CD8-positive, alpha-beta memory T cell (primary cell): ENCODE measurements at regions not wholly inside any gene's neighbourhood (a gene's known extent, or its start where the extent isn't known, plus 50 kb on each side); places are given as distances from the start of the nearest gene placed in this dataset.

Source experiments
- CTCF ChIA-PET: fragments of 350-600 bp; sonication (Branson Sonifier 250); formaldehyde crosslinking; loops from one replicate; lab custom pipeline; 2021; ENCODE audit warnings: antibody characterized with exemption; lab: Charles Lee
- POLR2A ChIA-PET: fragments of 350-600 bp; sonication (Branson Sonifier 250); formaldehyde crosslinking; loops from one replicate; lab custom pipeline; 2021; ENCODE audit warnings: antibody characterized with exemption; lab: Charles Lee
- DNase-seq, 5 donors: peaks; one replicate each; pipeline versions ENCODE4 v3.0.0 to v3.0.0-alpha.2; 2020 to 2022; ENCODE audit warnings: mixed read lengths in 1 of 5
- H3K27ac ChIP-seq: one replicate; pipeline ENCODE4 v1.7.0; 2013; ENCODE audit warnings: low read depth, mild to moderate bottlenecking, low read length, moderate library complexity
- H3K27me3 ChIP-seq: 2 replicates; pipeline ENCODE4 v1.7.0; 2013; ENCODE audit warnings: low read length, mild to moderate bottlenecking; ENCODE audit not compliant: insufficient read depth, poor library complexity, severe bottlenecking
- H3K36me3 ChIP-seq: 2 replicates; pipeline ENCODE4 v1.7.0; 2013; ENCODE audit warnings: mild to moderate bottlenecking, low read length, moderate library complexity; ENCODE audit not compliant: insufficient read depth
- H3K4me1 ChIP-seq: 2 replicates; pipeline ENCODE4 v1.7.0; 2013; ENCODE audit warnings: mild to moderate bottlenecking, low read length, moderate library complexity; ENCODE audit not compliant: insufficient read depth
- H3K4me3 ChIP-seq: 2 replicates; pipeline ENCODE4 v1.7.0; 2013; ENCODE audit warnings: mild to moderate bottlenecking, low read length
- H3K9me3 ChIP-seq: 2 replicates; pipeline ENCODE4 v1.7.0; 2013; ENCODE audit warnings: mild to moderate bottlenecking, low read length
- H3K27ac Mint-ChIP-seq, 8 donors: one replicate each; pipeline ENCODE4 v1.8.0; 2020 to 2021; ENCODE audit warnings: mixed read lengths in 8 of 8, mild to moderate bottlenecking in 6 of 8, inconsistent platforms in 3 of 8, moderate library complexity in 3 of 8
- H3K27me3 Mint-ChIP-seq, 2 donors: one replicate each; pipeline ENCODE4 v1.8.0; 2020 to 2021; ENCODE audit warnings: mixed read lengths in 2 of 2, mild to moderate bottlenecking in 1 of 2, moderate library complexity in 1 of 2
- H3K36me3 Mint-ChIP-seq, 3 donors: one replicate each; pipeline ENCODE4 v1.8.0; 2020 to 2021; ENCODE audit warnings: mixed read lengths in 3 of 3, inconsistent platforms in 1 of 3, mild to moderate bottlenecking in 1 of 3
- H3K4me1 Mint-ChIP-seq, 3 donors: one replicate each; pipeline ENCODE4 v1.8.0; 2020 to 2021; ENCODE audit warnings: mixed read lengths in 3 of 3, inconsistent platforms in 1 of 3, mild to moderate bottlenecking in 1 of 3
- H3K4me3 Mint-ChIP-seq, 7 donors: one replicate each; pipeline ENCODE4 v1.8.0; 2020 to 2021; ENCODE audit warnings: mixed read lengths in 7 of 7, mild to moderate bottlenecking in 6 of 7, moderate library complexity in 4 of 7, inconsistent platforms in 2 of 7
- H3K9me3 Mint-ChIP-seq, 5 donors: one replicate each; pipeline ENCODE4 v1.8.0; 2020 to 2022; ENCODE audit warnings: mixed read lengths in 5 of 5, mild to moderate bottlenecking in 3 of 5, moderate library complexity in 2 of 5, inconsistent platforms in 1 of 5

- Histone ChIP-seq H3K9me3 (no peaks in the 10 kb centered on the region), H3K4me3 (no peak overlapping the region), H3K27me3 (no peaks in the 10 kb centered on the region), H3K36me3 (no peaks in the 10 kb centered on the region), H3K27ac (no peak overlapping the region), H3K4me1 (no peaks in the 10 kb centered on the region)
- H3K4me3 Mint-ChIP-seq: no peak overlapping the region
- no peaks in the 10 kb centered on the region for H3K4me1 Mint-ChIP-seq
- H3K27me3 Mint-ChIP-seq: peaks cover 0 to 5% of the 10 kb centered on the region in 2 donors
- H3K27ac Mint-ChIP-seq: no peak overlapping the region
- ChIA-PET CTCF (no interaction called here), POLR2A (no interaction called here)
- H3K9me3 Mint-ChIP-seq: peaks cover 0 to 8% (median 4%) of the 10 kb centered on the region in 5 donors
- H3K36me3 Mint-ChIP-seq: no peaks in the 10 kb centered on the region
- no peak for DNase-seq
Measured at GRCh38 chr10:44242826-44243225, 142.1 kb downstream of the CXCL12 start.

DNA sequence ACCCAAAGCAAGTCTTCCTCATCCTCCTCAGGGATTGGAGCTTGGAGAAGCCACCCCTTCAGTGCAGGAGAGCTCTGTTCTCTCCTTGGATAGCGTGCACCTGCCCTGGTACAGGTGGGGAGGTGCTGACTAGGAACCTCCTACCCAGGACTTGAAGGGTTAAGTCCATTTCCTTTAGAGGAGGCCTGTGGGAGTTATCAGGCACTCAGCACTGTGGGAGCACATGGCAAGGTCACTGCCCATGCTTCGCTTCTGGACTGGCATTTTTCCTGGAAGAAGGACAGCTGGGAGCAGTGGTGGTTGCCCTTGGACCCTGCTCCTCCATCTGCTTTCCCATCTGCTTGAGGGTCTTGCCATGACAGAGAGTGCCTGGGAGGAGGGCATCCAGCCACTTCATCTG lies 142.8 kb downstream of the CXCL12 start:
- DNase-seq: no peak
- no peak overlapping the region for H3K27ac Mint-ChIP-seq
- Histone ChIP-seq H3K27ac (no peak overlapping the region), H3K36me3 (no peaks in the 10 kb centered on the region), H3K27me3 (no peaks in the 10 kb centered on the region), H3K9me3 (no peaks in the 10 kb centered on the region), H3K4me3 (no peak overlapping the region), H3K4me1 (no peaks in the 10 kb centered on the region)
- POLR2A ChIA-PET: no interaction called here
- no peaks in the 10 kb centered on the region for H3K36me3 Mint-ChIP-seq
- H3K27me3 Mint-ChIP-seq: peaks cover 1 to 7% of the 10 kb centered on the region in 2 donors
- CTCF ChIA-PET: no interaction called here
- H3K9me3 Mint-ChIP-seq: peaks cover 0 to 8% (median 4%) of the 10 kb centered on the region in 5 donors
- no peaks in the 10 kb centered on the region for H3K4me1 Mint-ChIP-seq
- no peak overlapping the region for H3K4me3 Mint-ChIP-seq

DNA sequence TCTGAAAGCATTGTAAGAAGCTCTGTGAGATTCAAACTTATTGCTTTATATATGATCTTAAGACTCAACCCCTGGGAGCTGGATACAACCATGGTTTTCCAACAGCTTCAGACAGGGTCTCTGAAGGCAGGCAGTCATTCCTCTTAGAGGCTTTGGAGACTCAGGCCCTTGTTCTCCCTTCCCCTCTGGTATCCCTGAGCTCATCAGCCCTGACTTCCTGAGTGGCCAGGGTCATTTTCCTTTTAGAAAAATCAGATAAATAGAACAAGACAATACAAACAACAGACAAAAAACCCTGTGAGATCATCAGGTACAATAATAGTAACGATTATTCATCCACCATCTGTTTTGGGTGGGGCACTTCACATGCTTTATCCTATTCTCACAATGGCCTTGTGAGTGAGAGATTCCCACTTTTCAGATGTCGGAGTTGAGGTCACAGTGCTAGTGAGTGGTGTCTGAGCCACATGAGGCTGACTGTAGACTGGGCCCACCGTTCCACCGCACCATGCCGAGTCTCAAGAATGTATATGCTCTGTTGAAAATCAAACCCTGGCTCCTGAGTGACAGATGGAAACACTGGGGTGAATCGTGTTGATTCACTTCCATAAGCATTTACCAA lies 144.2 kb downstream of the CXCL12 start:
- no peaks in the 10 kb centered on the region for H3K4me1 ChIP-seq
- DNase-seq: no peak
- H3K36me3 ChIP-seq: no peaks in the 10 kb centered on the region
- no peaks in the 10 kb centered on the region for H3K4me1 Mint-ChIP-seq
- H3K4me3 Mint-ChIP-seq: no peak overlapping the region
- H3K36me3 Mint-ChIP-seq: no peaks in the 10 kb centered on the region
- H3K27me3 Mint-ChIP-seq: peaks cover 1 to 10% of the 10 kb centered on the region in 2 donors
- no peaks in the 10 kb centered on the region for H3K9me3 ChIP-seq
- no peaks in the 10 kb centered on the region for H3K27me3 ChIP-seq
- H3K4me3 ChIP-seq: no peak overlapping the region
- ChIA-PET CTCF (no interaction called here), POLR2A (no interaction called here)
- H3K27ac Mint-ChIP-seq: no peak overlapping the region
- H3K27ac ChIP-seq: no peak overlapping the region
- peaks cover 0 to 4% (median 3%) of the 10 kb centered on the region in 5 donors for H3K9me3 Mint-ChIP-seq

DNA sequence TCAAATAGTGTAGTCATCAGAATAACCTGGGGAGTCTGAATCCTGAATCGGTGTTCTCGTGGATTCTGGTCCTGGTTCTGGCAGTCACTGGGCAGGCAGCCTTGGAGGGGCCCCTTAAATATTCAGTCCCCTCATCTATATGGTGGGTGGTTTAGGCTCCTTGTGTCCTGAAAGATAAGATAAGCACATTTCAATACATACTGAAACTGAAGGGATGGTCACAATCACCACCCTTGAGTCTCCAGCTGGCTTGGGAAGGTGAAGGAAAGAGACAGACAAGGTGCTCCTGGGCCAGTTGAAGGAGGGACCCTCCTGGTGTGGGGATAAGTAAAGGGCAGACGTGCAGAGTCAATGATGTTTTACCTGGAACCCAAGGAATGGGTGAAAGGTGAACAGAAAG lies 146.7 kb downstream of the CXCL12 start:
- Mint-ChIP-seq H3K36me3 (no peaks in the 10 kb centered on the region), H3K4me3 (no peak overlapping the region)
- CTCF ChIA-PET: no interaction called here

DNA sequence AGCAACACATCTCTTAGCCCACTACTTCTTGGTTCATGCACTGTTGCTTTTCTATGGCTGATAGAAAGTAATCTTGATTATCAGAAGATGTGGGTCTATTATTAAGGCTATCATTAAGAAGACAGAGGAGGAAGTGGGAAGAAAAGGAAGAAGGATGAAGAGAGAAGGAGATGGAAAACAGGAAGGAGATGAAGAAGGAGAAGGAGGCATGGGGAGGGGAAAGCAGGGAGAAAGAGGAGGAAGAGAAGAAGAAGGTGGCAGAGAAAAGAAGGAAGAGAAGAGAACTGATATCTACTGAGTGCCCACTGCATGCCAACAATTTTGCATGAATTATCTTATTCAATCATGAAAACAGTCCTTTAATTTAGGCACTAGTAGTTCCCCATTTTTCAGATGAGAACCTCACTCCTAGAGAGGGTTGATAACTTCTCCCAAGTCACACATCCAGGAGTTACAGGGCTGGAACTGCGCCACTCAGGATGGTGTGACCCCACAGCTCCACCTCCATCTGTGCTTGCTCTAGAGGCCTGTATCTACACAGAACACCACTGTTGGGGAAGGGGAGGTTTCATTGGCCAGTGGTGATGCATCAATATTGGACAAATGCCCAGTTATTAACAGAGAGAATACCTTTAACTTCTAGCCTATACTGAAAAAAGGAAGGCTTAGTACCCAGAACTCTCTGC lies 147.4 kb downstream of the CXCL12 start:
- Histone ChIP-seq H3K36me3 (no peaks in the 10 kb centered on the region), H3K27me3 (no peaks in the 10 kb centered on the region), H3K4me3 (no peak overlapping the region), H3K27ac (no peak overlapping the region), H3K9me3 (no peaks in the 10 kb centered on the region), H3K4me1 (no peaks in the 10 kb centered on the region)
- Mint-ChIP-seq H3K9me3 (peaks cover 0 to 3% (median 0%) of the 10 kb centered on the region in 5 donors), H3K27ac (no peak overlapping the region), H3K27me3 (peaks cover 5 to 10% of the 10 kb centered on the region in 2 donors), H3K4me3 (no peak overlapping the region), H3K36me3 (no peaks in the 10 kb centered on the region), H3K4me1 (no peaks in the 10 kb centered on the region)
- ChIA-PET POLR2A (no interaction called here), CTCF (no interaction called here)
- DNase-seq: no peak

More for the DNA sequence above, 146.7 kb downstream of the CXCL12 start:
- POLR2A ChIA-PET: no interaction called here
- Mint-ChIP-seq H3K4me1 (no peaks in the 10 kb centered on the region), H3K27me3 (peaks cover 5 to 10% of the 10 kb centered on the region in 2 donors), H3K27ac (no peak overlapping the region), H3K9me3 (peaks cover 0 to 4% (median 3%) of the 10 kb centered on the region in 5 donors)
- Histone ChIP-seq H3K27me3 (no peaks in the 10 kb centered on the region), H3K36me3 (no peaks in the 10 kb centered on the region), H3K27ac (no peak overlapping the region), H3K4me1 (no peaks in the 10 kb centered on the region), H3K4me3 (no peak overlapping the region), H3K9me3 (no peaks in the 10 kb centered on the region)
- DNase-seq: no peak

DNA sequence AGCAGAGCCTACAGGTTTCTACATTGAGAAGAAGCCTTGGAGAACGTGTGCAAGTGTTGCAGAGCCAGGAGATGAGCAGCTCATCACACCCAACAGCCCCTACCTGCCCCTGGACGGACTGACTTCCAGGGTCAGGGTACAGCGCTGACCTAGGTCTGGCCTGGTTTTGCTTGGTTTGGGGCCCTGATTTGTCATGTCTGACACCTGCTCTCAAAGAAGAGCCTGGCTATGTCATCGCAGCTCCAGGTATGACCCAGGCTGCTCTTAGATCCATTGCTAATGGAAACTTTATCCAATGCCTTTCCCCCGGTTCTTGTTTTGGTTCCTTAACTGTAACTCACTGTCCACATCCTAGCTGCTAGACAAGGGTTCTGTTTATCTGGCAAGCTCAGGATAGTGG lies 149.5 kb downstream of the CXCL12 start:
- POLR2A ChIA-PET: no interaction called here
- Histone ChIP-seq H3K4me1 (no peaks in the 10 kb centered on the region), H3K9me3 (no peaks in the 10 kb centered on the region), H3K27me3 (no peaks in the 10 kb centered on the region), H3K4me3 (no peak overlapping the region), H3K36me3 (no peaks in the 10 kb centered on the region), H3K27ac (no peak overlapping the region)
- Mint-ChIP-seq H3K36me3 (no peaks in the 10 kb centered on the region), H3K4me1 (no peaks in the 10 kb centered on the region), H3K9me3 (peaks cover 0 to 3% (median 2%) of the 10 kb centered on the region in 5 donors), H3K27me3 (peaks cover 6 to 10% of the 10 kb centered on the region in 2 donors), H3K27ac (no peak overlapping the region), H3K4me3 (no peak overlapping the region)
- no peak for DNase-seq
- CTCF ChIA-PET: no interaction called here

GRCh38 chr10:44234483-44234875 lies 150.4 kb downstream of the CXCL12 start:
- ChIA-PET POLR2A (no interaction called here), CTCF (no interaction called here)
- peaks cover 6 to 7% of the 10 kb centered on the region in 2 donors for H3K27me3 Mint-ChIP-seq
- peaks cover 0 to 3% (median 2%) of the 10 kb centered on the region in 5 donors for H3K9me3 Mint-ChIP-seq
- H3K4me3 ChIP-seq: no peak overlapping the region
- H3K27ac ChIP-seq: no peak overlapping the region
- no peaks in the 10 kb centered on the region for H3K9me3 ChIP-seq
- no peaks in the 10 kb centered on the region for H3K36me3 ChIP-seq
- no peak for DNase-seq
- H3K4me1 Mint-ChIP-seq: no peaks in the 10 kb centered on the region
- no peaks in the 10 kb centered on the region for H3K27me3 ChIP-seq
- H3K4me1 ChIP-seq: no peaks in the 10 kb centered on the region
- no peaks in the 10 kb centered on the region for H3K36me3 Mint-ChIP-seq
- no peak overlapping the region for H3K4me3 Mint-ChIP-seq
- H3K27ac Mint-ChIP-seq: no peak overlapping the region

DNA sequence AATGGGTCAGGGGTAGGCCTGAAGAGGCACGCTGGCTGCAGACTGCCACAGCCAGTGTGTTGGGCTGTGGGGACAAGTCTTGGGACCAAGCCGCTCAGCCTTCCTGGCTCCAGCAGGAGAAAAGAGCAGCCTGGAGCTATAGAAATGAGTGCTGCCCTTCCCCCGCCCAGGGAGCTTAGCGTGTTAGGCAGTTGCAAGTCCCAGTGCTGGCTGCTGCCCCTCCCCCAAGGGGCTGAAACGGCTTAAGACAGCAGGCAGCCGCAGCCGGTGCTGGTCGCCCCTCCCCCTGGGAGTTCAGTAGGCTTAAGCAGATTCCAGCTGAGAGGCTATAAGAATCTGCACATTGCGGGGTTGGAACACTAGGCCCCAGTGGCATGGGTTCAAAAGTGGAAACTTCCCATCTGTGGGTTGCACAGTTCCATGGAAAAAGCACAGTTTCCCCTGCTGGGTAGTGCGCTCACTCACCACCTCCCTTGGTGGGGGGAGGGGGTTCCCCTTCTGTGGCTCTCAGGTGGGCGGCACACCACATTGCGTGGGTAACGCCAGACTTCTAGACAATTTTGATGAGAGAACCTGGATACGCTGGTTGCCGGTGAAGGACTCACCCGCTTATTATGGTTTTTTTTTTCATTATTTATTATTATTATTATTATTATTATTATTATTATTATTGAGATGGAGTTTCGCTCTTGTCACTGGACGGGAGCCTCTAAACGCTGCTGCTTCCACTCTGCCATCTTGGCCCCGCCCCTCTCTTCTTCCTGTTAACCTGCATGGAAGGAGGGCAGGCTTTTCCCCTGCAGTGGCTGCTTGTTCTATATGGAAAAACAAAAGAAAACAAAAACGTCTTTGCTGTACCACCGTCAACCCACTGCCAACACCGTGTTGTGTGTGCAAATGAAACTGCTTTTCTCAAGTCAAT lies 151.1 kb downstream of the CXCL12 start:
- H3K27ac Mint-ChIP-seq: no peak overlapping the region
- H3K36me3 Mint-ChIP-seq: no peaks in the 10 kb centered on the region
- no peak overlapping the region for H3K4me3 Mint-ChIP-seq
- CTCF ChIA-PET: no interaction called here
- no peak overlapping the region for H3K4me3 ChIP-seq
- no peaks in the 10 kb centered on the region for H3K36me3 ChIP-seq
- DNase-seq: no peak
- H3K9me3 Mint-ChIP-seq: peaks cover 2 to 6% (median 3%) of the 10 kb centered on the region in 5 donors
- no peaks in the 10 kb centered on the region for H3K4me1 ChIP-seq
- H3K27me3 ChIP-seq: no peaks in the 10 kb centered on the region
- peaks cover 5 to 6% of the 10 kb centered on the region in 2 donors for H3K27me3 Mint-ChIP-seq
- H3K4me1 Mint-ChIP-seq: no peaks in the 10 kb centered on the region
- no peaks in the 10 kb centered on the region for H3K9me3 ChIP-seq
- H3K27ac ChIP-seq: no peak overlapping the region
- POLR2A ChIA-PET: no interaction called here
